ENCODE measurements at regions not wholly inside any gene's neighbourhood (a gene's known extent, or its start where the extent isn't known, plus 50 kb on each side); places are given as distances from the start of the nearest gene placed in this dataset.

DNA sequence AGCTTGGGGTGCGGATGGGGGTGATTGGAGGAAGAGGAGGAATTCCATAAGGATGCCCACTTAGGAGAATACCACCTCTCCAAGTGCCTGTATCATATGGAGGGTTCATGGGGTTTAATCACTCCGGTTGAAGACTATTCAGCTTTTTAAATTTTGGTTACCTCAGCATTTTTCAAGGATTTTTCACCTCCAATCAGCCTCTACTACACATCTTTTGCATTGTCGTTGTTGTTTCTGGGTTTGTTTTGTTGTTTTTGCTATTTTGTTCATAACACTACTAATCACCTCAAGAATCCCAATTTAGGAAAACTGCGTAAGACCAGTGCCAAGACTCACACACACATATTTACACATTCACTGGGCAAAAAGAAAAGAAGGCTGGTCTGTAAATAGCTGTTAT is 619.5 kb upstream of the CDH5 start:
- Histone ChIP-seq H3K79me2 (no peaks in the 10 kb centered on the region), H3K4me3 (no peak overlapping the region), H3K9me3 (ENCODE audit: low read depth) (no peaks in the 10 kb centered on the region), H3K36me3 (replicated peaks; ENCODE audit: insufficient read depth, low read depth) (no peaks in the 10 kb centered on the region), H3K9me2 (replicated peaks; ENCODE audit: insufficient read depth) (no peaks in the 10 kb centered on the region), H3K27me3 (no peaks in the 10 kb centered on the region), H4K20me1 (ENCODE audit: insufficient read depth, poor library complexity, severe bottlenecking) (no peaks in the 10 kb centered on the region), H3K27ac (no peak overlapping the region), H3K4me2 (no peak overlapping the region), H3K4me1 (ENCODE audit: insufficient read depth) (peaks cover 4% of the 10 kb centered on the region), H2AFZ (no peak overlapping the region)
- WGBS (ENCODE audit: low lambda C conversion rate, missing lambda C conversion rate), result 91% methylated on average over 4 of the region's 4 CpGs
- TF ChIP-seq EZH2 (IDR thresholded peaks at IDR 0.05; ENCODE audit: borderline replicate concordance) (no peak), EZH2phosphoT487 (IDR thresholded peaks at IDR 0.05; ENCODE audit: low read depth, severe bottlenecking, unreplicated experiment) (no peak)
- TF ChIP-seq, protein P1, sequence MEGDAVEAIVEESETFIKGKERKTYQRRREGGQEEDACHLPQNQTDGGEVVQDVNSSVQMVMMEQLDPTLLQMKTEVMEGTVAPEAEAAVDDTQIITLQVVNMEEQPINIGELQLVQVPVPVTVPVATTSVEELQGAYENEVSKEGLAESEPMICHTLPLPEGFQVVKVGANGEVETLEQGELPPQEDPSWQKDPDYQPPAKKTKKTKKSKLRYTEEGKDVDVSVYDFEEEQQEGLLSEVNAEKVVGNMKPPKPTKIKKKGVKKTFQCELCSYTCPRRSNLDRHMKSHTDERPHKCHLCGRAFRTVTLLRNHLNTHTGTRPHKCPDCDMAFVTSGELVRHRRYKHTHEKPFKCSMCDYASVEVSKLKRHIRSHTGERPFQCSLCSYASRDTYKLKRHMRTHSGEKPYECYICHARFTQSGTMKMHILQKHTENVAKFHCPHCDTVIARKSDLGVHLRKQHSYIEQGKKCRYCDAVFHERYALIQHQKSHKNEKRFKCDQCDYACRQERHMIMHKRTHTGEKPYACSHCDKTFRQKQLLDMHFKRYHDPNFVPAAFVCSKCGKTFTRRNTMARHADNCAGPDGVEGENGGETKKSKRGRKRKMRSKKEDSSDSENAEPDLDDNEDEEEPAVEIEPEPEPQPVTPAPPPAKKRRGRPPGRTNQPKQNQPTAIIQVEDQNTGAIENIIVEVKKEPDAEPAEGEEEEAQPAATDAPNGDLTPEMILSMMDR (IDR thresholded peaks at IDR 0.05; ENCODE audit: poor library complexity), result no peak
- no peak for DNase-seq (ENCODE audit: low spot score)

GRCh38 chr16:65745201-65745708 is 621.2 kb upstream of the CDH5 start:
- no peaks in the 10 kb centered on the region for H3K9me3 ChIP-seq (ENCODE audit: low read depth)
- TF ChIP-seq, protein P1 (IDR thresholded peaks at IDR 0.05; ENCODE audit: poor library complexity), result no peak
- TF ChIP-seq EZH2 (IDR thresholded peaks at IDR 0.05; ENCODE audit: borderline replicate concordance) (no peak), EZH2phosphoT487 (IDR thresholded peaks at IDR 0.05; ENCODE audit: low read depth, severe bottlenecking, unreplicated experiment) (no peak)
- no peaks in the 10 kb centered on the region for H3K27me3 ChIP-seq
- peaks cover 4% of the 10 kb centered on the region for H3K4me1 ChIP-seq (ENCODE audit: insufficient read depth)
- no peak overlapping the region for H2AFZ ChIP-seq
- no peak overlapping the region for H3K4me2 ChIP-seq
- no peaks in the 10 kb centered on the region for H3K9me2 ChIP-seq (replicated peaks; ENCODE audit: insufficient read depth)
- no peak overlapping the region for H3K4me3 ChIP-seq
- DNase-seq (ENCODE audit: low spot score), result no peak
- WGBS (ENCODE audit: low lambda C conversion rate, missing lambda C conversion rate), result 78% methylated on average over 1 of the region's 1 CpG
- no peaks in the 10 kb centered on the region for H4K20me1 ChIP-seq (ENCODE audit: insufficient read depth, poor library complexity, severe bottlenecking)
- no peaks in the 10 kb centered on the region for H3K79me2 ChIP-seq
- H3K36me3 ChIP-seq (replicated peaks; ENCODE audit: insufficient read depth, low read depth), result no peaks in the 10 kb centered on the region
- H3K27ac ChIP-seq, result no peak overlapping the region

- Histone ChIP-seq H3K4me1 (ENCODE audit: insufficient read depth) (peaks cover 4% of the 10 kb centered on the region), H4K20me1 (ENCODE audit: insufficient read depth, poor library complexity, severe bottlenecking) (no peaks in the 10 kb centered on the region)
Observed at GRCh38 chr16:65744401-65744800, 622.1 kb upstream of the CDH5 start.

More at GRCh38 chr16:65744401-65744800, 622.1 kb upstream of the CDH5 start:
- Histone ChIP-seq H3K36me3 (replicated peaks; ENCODE audit: insufficient read depth, low read depth) (no peaks in the 10 kb centered on the region), H2AFZ (no peak overlapping the region), H3K9me3 (ENCODE audit: low read depth) (no peaks in the 10 kb centered on the region), H3K9me2 (replicated peaks; ENCODE audit: insufficient read depth) (no peaks in the 10 kb centered on the region), H3K79me2 (no peaks in the 10 kb centered on the region), H3K27ac (no peak overlapping the region), H3K4me2 (no peak overlapping the region), H3K4me3 (no peak overlapping the region), H3K27me3 (no peaks in the 10 kb centered on the region)
- DNase-seq (ENCODE audit: low spot score), result no peak
- 44% methylated on average over 2 of the region's 2 CpGs for WGBS (ENCODE audit: low lambda C conversion rate, missing lambda C conversion rate)
- no peak for TF ChIP-seq EZH2 (IDR thresholded peaks at IDR 0.05; ENCODE audit: borderline replicate concordance)
- no peak for TF ChIP-seq EZH2phosphoT487 (IDR thresholded peaks at IDR 0.05; ENCODE audit: low read depth, severe bottlenecking, unreplicated experiment)
- TF ChIP-seq, protein P1 (IDR thresholded peaks at IDR 0.05; ENCODE audit: poor library complexity), result no peak
